ENCODE measurements at regions not wholly inside any gene's neighbourhood (a gene's known extent, or its start where the extent isn't known, plus 50 kb on each side); places are given as distances from the start of the nearest gene placed in this dataset.

DNA sequence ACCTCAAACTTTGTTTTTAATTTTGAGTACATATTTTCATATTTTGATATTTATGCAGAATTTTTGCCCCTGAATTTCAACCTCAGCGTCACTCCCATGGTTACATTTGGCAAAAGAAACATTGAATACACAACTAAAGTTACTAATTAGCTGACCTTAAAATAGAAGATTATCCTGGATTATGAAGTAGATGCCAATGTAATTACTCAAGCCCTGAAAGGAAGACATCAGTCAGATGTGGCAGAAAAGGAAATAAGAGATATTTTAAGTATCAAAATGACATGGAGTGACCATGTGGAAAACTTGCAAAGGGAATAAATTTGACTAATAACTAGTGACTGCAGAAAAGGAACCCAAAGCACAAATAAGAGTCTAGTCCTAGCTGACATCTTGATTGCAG, 701.3 kb upstream of the KCND2 start:
- TF ChIP-seq, protein P1, sequence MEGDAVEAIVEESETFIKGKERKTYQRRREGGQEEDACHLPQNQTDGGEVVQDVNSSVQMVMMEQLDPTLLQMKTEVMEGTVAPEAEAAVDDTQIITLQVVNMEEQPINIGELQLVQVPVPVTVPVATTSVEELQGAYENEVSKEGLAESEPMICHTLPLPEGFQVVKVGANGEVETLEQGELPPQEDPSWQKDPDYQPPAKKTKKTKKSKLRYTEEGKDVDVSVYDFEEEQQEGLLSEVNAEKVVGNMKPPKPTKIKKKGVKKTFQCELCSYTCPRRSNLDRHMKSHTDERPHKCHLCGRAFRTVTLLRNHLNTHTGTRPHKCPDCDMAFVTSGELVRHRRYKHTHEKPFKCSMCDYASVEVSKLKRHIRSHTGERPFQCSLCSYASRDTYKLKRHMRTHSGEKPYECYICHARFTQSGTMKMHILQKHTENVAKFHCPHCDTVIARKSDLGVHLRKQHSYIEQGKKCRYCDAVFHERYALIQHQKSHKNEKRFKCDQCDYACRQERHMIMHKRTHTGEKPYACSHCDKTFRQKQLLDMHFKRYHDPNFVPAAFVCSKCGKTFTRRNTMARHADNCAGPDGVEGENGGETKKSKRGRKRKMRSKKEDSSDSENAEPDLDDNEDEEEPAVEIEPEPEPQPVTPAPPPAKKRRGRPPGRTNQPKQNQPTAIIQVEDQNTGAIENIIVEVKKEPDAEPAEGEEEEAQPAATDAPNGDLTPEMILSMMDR (conservative IDR thresholded peaks at IDR 0.05; ENCODE audit: low read depth, low read length): no peak
- TF ChIP-seq EZH2 (IDR thresholded peaks at IDR 0.05; ENCODE audit: borderline replicate concordance, low read depth, low read length, poor library complexity, severe bottlenecking): no peak

Measured in A673 (cell line).